ENCODE measurements at regions not wholly inside any gene's neighbourhood (a gene's known extent, or its start where the extent isn't known, plus 50 kb on each side); places are given as distances from the start of the nearest gene placed in this dataset.

DNA sequence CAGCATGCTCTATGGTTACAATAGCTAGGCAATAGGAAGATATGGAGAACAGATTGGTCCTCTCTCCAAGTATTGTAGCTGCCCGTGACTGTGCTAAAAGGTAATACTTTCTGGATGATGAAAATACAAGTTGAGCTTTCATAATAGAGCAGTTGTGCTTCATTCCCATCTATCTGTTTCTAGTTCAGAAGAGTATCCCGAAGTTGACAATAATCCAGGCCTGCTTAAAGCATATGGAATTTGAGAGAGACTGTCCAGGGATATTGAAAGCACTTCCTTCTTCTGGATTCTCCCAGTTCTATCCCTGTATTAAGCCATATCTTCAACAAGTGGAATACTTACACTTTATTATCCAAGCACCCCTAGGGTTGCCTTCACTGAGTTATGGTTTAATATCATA, 350.4 kb downstream of the EFNA5 start:
- TF ChIP-seq, protein P1, sequence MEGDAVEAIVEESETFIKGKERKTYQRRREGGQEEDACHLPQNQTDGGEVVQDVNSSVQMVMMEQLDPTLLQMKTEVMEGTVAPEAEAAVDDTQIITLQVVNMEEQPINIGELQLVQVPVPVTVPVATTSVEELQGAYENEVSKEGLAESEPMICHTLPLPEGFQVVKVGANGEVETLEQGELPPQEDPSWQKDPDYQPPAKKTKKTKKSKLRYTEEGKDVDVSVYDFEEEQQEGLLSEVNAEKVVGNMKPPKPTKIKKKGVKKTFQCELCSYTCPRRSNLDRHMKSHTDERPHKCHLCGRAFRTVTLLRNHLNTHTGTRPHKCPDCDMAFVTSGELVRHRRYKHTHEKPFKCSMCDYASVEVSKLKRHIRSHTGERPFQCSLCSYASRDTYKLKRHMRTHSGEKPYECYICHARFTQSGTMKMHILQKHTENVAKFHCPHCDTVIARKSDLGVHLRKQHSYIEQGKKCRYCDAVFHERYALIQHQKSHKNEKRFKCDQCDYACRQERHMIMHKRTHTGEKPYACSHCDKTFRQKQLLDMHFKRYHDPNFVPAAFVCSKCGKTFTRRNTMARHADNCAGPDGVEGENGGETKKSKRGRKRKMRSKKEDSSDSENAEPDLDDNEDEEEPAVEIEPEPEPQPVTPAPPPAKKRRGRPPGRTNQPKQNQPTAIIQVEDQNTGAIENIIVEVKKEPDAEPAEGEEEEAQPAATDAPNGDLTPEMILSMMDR (IDR thresholded peaks at IDR 0.05) = no peak
- no peak for DNase-seq (ENCODE audit: low spot score)
- Histone ChIP-seq H3K27ac (no peak overlapping the region), H3K4me3 (no peak overlapping the region)

- Histone ChIP-seq H3K4me3 (no peak overlapping the region), H3K27ac (no peak overlapping the region)
- no peak for DNase-seq (ENCODE audit: low spot score)
- TF ChIP-seq, protein P1 (IDR thresholded peaks at IDR 0.05) = no peak
Observed at GRCh38 chr5:107319901-107320300, 350.8 kb downstream of the EFNA5 start.

DNA sequence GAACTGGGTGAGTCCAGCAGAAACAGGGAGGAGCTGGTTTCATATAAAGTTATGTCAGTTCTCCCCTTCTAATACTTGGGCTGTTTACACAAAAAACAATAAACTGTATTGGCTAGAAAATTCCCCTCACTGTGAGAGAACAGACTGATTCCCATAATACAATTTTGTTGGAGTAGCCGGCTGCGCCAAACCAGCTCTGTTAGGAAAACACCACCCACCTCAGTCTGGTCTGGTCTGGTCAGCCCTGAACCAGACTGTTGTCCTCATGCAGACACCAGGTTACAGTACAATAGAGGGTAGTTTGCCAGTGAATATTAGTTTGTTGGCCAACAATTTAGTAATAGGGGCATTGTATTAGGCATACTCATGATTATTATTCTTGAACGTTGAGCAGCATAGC, 356.4 kb downstream of the EFNA5 start:
- no peak for DNase-seq (ENCODE audit: low spot score)
- H3K4me3 ChIP-seq = no peak overlapping the region
- no peak overlapping the region for H3K27ac ChIP-seq
- TF ChIP-seq, protein P1 (IDR thresholded peaks at IDR 0.05) = no peak

GRCh38 chr5:107313921-107314320, 356.8 kb downstream of the EFNA5 start:
- no peak overlapping the region for H3K27ac ChIP-seq
- DNase-seq (ENCODE audit: low spot score) = no peak
- H3K4me3 ChIP-seq = no peak overlapping the region
- TF ChIP-seq, protein P1 (IDR thresholded peaks at IDR 0.05) = no peak

- H3K4me3 ChIP-seq = no peak overlapping the region
- TF ChIP-seq, protein P1 (IDR thresholded peaks at IDR 0.05) = no peak
- no peak overlapping the region for H3K27ac ChIP-seq
- no peak for DNase-seq (ENCODE audit: low spot score)
Observed at GRCh38 chr5:107313098-107313497, 357.6 kb downstream of the EFNA5 start.

- DNase-seq (ENCODE audit: low spot score) = no peak
- TF ChIP-seq, protein P1 (IDR thresholded peaks at IDR 0.05) = no peak
- H3K27ac ChIP-seq = no peak overlapping the region
- no peak overlapping the region for H3K4me3 ChIP-seq
Observed at GRCh38 chr5:107310181-107310580, 360.6 kb downstream of the EFNA5 start.

DNA sequence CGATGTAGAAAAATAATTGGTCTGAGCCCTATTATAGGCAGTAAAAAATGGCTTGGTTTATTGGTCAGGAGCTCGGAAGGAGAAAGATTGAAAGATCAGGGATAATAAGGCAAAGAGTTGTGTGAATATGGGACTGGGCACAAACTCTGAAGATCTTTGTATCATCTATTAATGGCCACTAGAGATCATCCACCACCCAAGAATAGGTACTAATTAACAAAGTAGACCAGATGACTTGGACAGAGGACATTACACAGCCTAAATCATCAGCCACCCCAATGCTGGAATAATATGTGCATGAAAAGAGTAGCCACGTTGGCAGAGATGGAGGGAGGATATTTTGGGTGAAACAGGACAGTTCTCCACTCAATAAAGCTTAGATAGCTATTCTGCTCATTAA, 364.1 kb downstream of the EFNA5 start:
- H3K4me3 ChIP-seq = no peak overlapping the region
- no peak overlapping the region for H3K27ac ChIP-seq
- no peak for DNase-seq (ENCODE audit: low spot score)
- TF ChIP-seq, protein P1 (IDR thresholded peaks at IDR 0.05) = no peak
